IMR-90 (cell line): ENCODE measurements at regions not wholly inside any gene's neighbourhood (a gene's known extent, or its start where the extent isn't known, plus 50 kb on each side); places are given as distances from the start of the nearest gene placed in this dataset.

ENCODE experiments used
- ATAC-seq: fragments of 200-7000 bp; cut with Tn5 transposase; 2 replicates; pipeline ENCODE4 v1.9.1; 2020; ENCODE audit warnings: low read depth, mild to moderate bottlenecking, moderate library complexity
- BruUV-seq: library from RNA; stranded (reverse); fragments of 400-500 nt; replicated peaks from 2 replicates; lab custom pipeline; 2021; lab: Mats Ljungman, UMichigan
- CTCF ChIA-PET: fragments of 300-600 bp; formaldehyde crosslinking; extraction: SDS; loops from one replicate; lab custom pipeline; 2021; ENCODE audit warnings: antibody characterized with exemption; lab: Yijun Ruan, JAX
- POLR2A ChIA-PET: fragments of 300-600 bp; sonication (Branson Sonifier 250); formaldehyde crosslinking; loops from one replicate; lab custom pipeline; 2022; ENCODE audit warnings: antibody characterized with exemption; ENCODE audit not compliant: unreplicated experiment; lab: Charles Lee
- DNase-seq: peaks from one replicate; pipeline ENCODE4 v3.0.0; 2013
- H2AFZ ChIP-seq: replicated peaks from 2 replicates; pipeline ENCODE3; 2013; ENCODE audit warnings: low read length, mild to moderate bottlenecking; ENCODE audit not compliant: poor library complexity
- H2AK5ac ChIP-seq: 2 replicates; pipeline ENCODE4 v1.6.1; 2013; ENCODE audit warnings: low read depth, low read length, inconsistent platforms
- H2AK9ac ChIP-seq: replicated peaks from 2 replicates; pipeline ENCODE3; 2013; ENCODE audit warnings: mild to moderate bottlenecking, low read depth, low read length, moderate library complexity; ENCODE audit not compliant: poor library complexity
- H2BK120ac ChIP-seq: 2 replicates; pipeline ENCODE4 v1.6.1; 2013; ENCODE audit warnings: low read depth, low read length, inconsistent platforms
- H2BK15ac ChIP-seq: 3 replicates; pipeline ENCODE4 v1.6.1; 2013; ENCODE audit warnings: low read depth, low read length, inconsistent platforms
- H2BK20ac ChIP-seq: 2 replicates; pipeline ENCODE4 v1.6.1; 2013; ENCODE audit warnings: low read depth, mild to moderate bottlenecking, inconsistent platforms, low read length, moderate library complexity
- H2BK5ac ChIP-seq: 2 replicates; pipeline ENCODE4 v1.6.1; 2013; ENCODE audit warnings: mild to moderate bottlenecking, low read depth, low read length, inconsistent platforms; ENCODE audit not compliant: poor library complexity, severe bottlenecking
- H3K14ac ChIP-seq: replicated peaks from 2 replicates; pipeline ENCODE4 v1.6.1; 2013; ENCODE audit warnings: low read depth, low read length, inconsistent platforms
- H3K18ac ChIP-seq: 2 replicates; pipeline ENCODE4 v1.6.1; 2013; ENCODE audit warnings: low read depth, low read length, control low read depth
- H3K23ac ChIP-seq: 2 replicates; pipeline ENCODE4 v1.6.1; 2013; ENCODE audit warnings: low read depth, low read length, inconsistent platforms
- H3K27ac ChIP-seq: 2 replicates; pipeline ENCODE4 v1.5.1; 2013; ENCODE audit warnings: mild to moderate bottlenecking, control low read depth, low read length; ENCODE audit not compliant: insufficient read depth
- H3K27me3 ChIP-seq: 2 replicates; pipeline ENCODE4 v1.6.1; 2013; ENCODE audit warnings: low read length; ENCODE audit not compliant: control insufficient read depth, insufficient read depth
- H3K36me3 ChIP-seq: 2 replicates; pipeline ENCODE4 v1.6.1; 2013; ENCODE audit warnings: low read length, mixed read lengths; ENCODE audit not compliant: control insufficient read depth, insufficient read depth
- H3K4ac ChIP-seq: 2 replicates; pipeline ENCODE4 v1.6.1; 2013; ENCODE audit warnings: low read depth, low read length, inconsistent platforms
- H3K4me1 ChIP-seq: 2 replicates; pipeline ENCODE4 v1.6.1; 2013; ENCODE audit warnings: low read length, mixed read lengths; ENCODE audit not compliant: control insufficient read depth, insufficient read depth
- H3K4me2 ChIP-seq: 2 replicates; pipeline ENCODE4 v1.6.1; 2013; ENCODE audit warnings: low read depth, mild to moderate bottlenecking, control low read depth, low read length, moderate library complexity
- H3K4me3 ChIP-seq: 2 replicates; pipeline ENCODE4 v1.5.1; 2013; ENCODE audit warnings: low read depth, mild to moderate bottlenecking, control low read depth, low read length, moderate library complexity; ENCODE audit not compliant: insufficient read depth
- H3K56ac ChIP-seq: 2 replicates; pipeline ENCODE4 v1.6.1; 2013; ENCODE audit warnings: low read length, inconsistent platforms; ENCODE audit not compliant: insufficient read depth; ENCODE audit errors: extremely low read depth
- H3K79me1 ChIP-seq, 2 experiments: 2 replicates each; pipeline ENCODE4 v1.6.1; 2013; ENCODE audit warnings: low read length in 2 of 2, inconsistent platforms in 1 of 2, low read depth in 1 of 2
- H3K9ac ChIP-seq: 2 replicates; pipeline ENCODE4 v1.6.1; 2013; ENCODE audit warnings: low read depth, low read length, control low read depth
- H3K9me1 ChIP-seq: 2 replicates; pipeline ENCODE4 v1.6.1; 2013; ENCODE audit warnings: low read length, inconsistent platforms; ENCODE audit not compliant: insufficient read depth
- H3K9me3 ChIP-seq: 2 replicates; pipeline ENCODE4 v1.6.1; 2013; ENCODE audit warnings: low read length; ENCODE audit not compliant: control insufficient read depth, insufficient read depth
- H4K20me1 ChIP-seq: 2 replicates; pipeline ENCODE4 v1.6.1; 2013; ENCODE audit warnings: low read length, inconsistent platforms; ENCODE audit not compliant: insufficient read depth
- H4K5ac ChIP-seq: 2 replicates; pipeline ENCODE4 v1.6.1; 2013; ENCODE audit warnings: mild to moderate bottlenecking, low read depth, low read length, control low read depth
- H4K8ac ChIP-seq, 2 experiments: 2 replicates each; pipeline ENCODE4 v1.6.1; 2013; ENCODE audit warnings: low read depth in 2 of 2, low read length in 2 of 2, control low read depth in 1 of 2, inconsistent platforms in 1 of 2
- H4K91ac ChIP-seq: 2 replicates; pipeline ENCODE4 v1.6.1; 2013; ENCODE audit warnings: low read depth, low read length, inconsistent platforms; ENCODE audit not compliant: insufficient read depth
- BHLHE40 ChIP-seq: fragments of 150-350 bp; IDR thresholded peaks from 2 replicates; pipeline ENCODE4 v1.6.1; 2016; ENCODE audit warnings: mild to moderate bottlenecking, low read depth, low read length
- CEBPB ChIP-seq: IDR thresholded peaks from 2 replicates; pipeline ENCODE4 v1.6.1; 2012; ENCODE audit warnings: low read depth, low read length, improper control_type of control experiment
- CHD1 ChIP-seq: IDR thresholded peaks from 2 replicates; pipeline ENCODE4 v1.6.1; 2012; ENCODE audit warnings: low read depth, low read length, improper control_type of control experiment
- CTCF ChIP-seq: conservative IDR thresholded peaks from 2 replicates; pipeline ENCODE4 v1.5.1; 2012; ENCODE audit warnings: mild to moderate bottlenecking, low read depth, low read length, improper control_type of control experiment
- ELK1 ChIP-seq: fragments of 150-350 bp; IDR thresholded peaks from 2 replicates; pipeline ENCODE4 v1.6.1; 2016; ENCODE audit warnings: low read depth, mild to moderate bottlenecking, low read length, moderate library complexity, borderline replicate concordance
- FOS ChIP-seq: fragments of 150-350 bp; IDR thresholded peaks from 2 replicates; pipeline ENCODE4 v1.6.1; 2016; ENCODE audit warnings: low read depth, low read length
- MAFK ChIP-seq: IDR thresholded peaks from 2 replicates; pipeline ENCODE4 v1.6.1; 2012; ENCODE audit warnings: low read depth, low read length, improper control_type of control experiment
- MAZ ChIP-seq: IDR thresholded peaks from 2 replicates; pipeline ENCODE4 v1.6.1; 2012; ENCODE audit warnings: low read depth, mild to moderate bottlenecking, low read length, improper control_type of control experiment, moderate library complexity, borderline replicate concordance
- MXI1 ChIP-seq: IDR thresholded peaks from 2 replicates; pipeline ENCODE4 v1.6.1; 2012; ENCODE audit warnings: low read depth, mild to moderate bottlenecking, low read length, moderate library complexity, borderline replicate concordance
- NFE2L2 ChIP-seq: fragments of 150-350 bp; IDR thresholded peaks from 2 replicates; pipeline ENCODE4 v1.6.1; 2016; ENCODE audit warnings: low read depth, mild to moderate bottlenecking, low read length
- POLR2A ChIP-seq: IDR thresholded peaks from 2 replicates; pipeline ENCODE4 v1.6.1; 2012; ENCODE audit warnings: mild to moderate bottlenecking, low read depth, low read length
- RAD21 ChIP-seq: IDR thresholded peaks from 2 replicates; pipeline ENCODE4 v1.6.1; 2012; ENCODE audit warnings: low read length, improper control_type of control experiment
- RCOR1 ChIP-seq: IDR thresholded peaks from 2 replicates; pipeline ENCODE4 v1.6.1; 2012; ENCODE audit warnings: mild to moderate bottlenecking, low read length, improper control_type of control experiment; ENCODE audit not compliant: insufficient replicate concordance
- RFX5 ChIP-seq: IDR thresholded peaks from 2 replicates; pipeline ENCODE4 v1.8.0; 2012; ENCODE audit warnings: low read depth, mild to moderate bottlenecking, low read length, moderate library complexity
- SMC3 ChIP-seq: fragments of 150-350 bp; IDR thresholded peaks from 2 replicates; pipeline ENCODE4 v1.6.1; 2016; ENCODE audit warnings: low read depth, mild to moderate bottlenecking, antibody characterized with exemption, low read length, moderate library complexity
- USF2 ChIP-seq: fragments of 150-350 bp; IDR thresholded peaks from 2 replicates; pipeline ENCODE4 v1.6.1; 2017; ENCODE audit warnings: mild to moderate bottlenecking, antibody characterized with exemption, low read length, low read depth
- WGBS, 2 experiments: methylation state at CpG; one replicate each; pipeline versions ENCODE4 v1.1.5 to v1.1.7; 2013; ENCODE audit warnings: missing lambda C conversion rate in 2 of 2; ENCODE audit not compliant: insufficient read length in 1 of 2; ENCODE audit errors: extremely low coverage in 2 of 2; 5-methylcytosine and 5-hydroxymethylcytosine counted together
- dilution Hi-C: fragments of 300-500 bp; cut with HindIII; formaldehyde crosslinking; loops from one replicate; pipeline ENCODE4 v1.14.3; 2018; ENCODE audit warnings: low sequenced_read_pairs; ENCODE audit not compliant: unreplicated experiment
- in situ Hi-C: fragments of 300-500 bp; cut with MboI; formaldehyde crosslinking; loops from 3 replicates; pipeline ENCODE4 v1.14.3; 2019; ENCODE audit warnings: low sequenced_read_pairs, inconsistent platforms, mixed read lengths
- intact Hi-C: fragments of 100-400 bp; cut with micrococcal nuclease; formaldehyde crosslinking; loops from 2 replicates; pipeline ENCODE4 v1.10.0; 2022

- in situ Hi-C loops = no loop called here
- intact Hi-C loops = no loop called here
- H3K27me3 ChIP-seq = peaks cover 5% of the 10 kb centered on the region
Measured at GRCh38 chr16:49930841-49931240, 74.9 kb upstream of the ZNF423 start.

More at GRCh38 chr16:49930841-49931240, 74.9 kb upstream of the ZNF423 start:
- no peak overlapping the region for H3K9ac ChIP-seq
- no peak overlapping the region for H2BK15ac ChIP-seq
- H3K9me1 ChIP-seq = no peaks in the 10 kb centered on the region; the same call in 1 of the 2 replicates
- no peak overlapping the region for H2AFZ ChIP-seq
- H3K18ac ChIP-seq = no peak overlapping the region
- no peak overlapping the region for H2AK9ac ChIP-seq
- no TSS peak for BruUV-seq
- H4K20me1 ChIP-seq = no peaks in the 10 kb centered on the region
- no peak for DNase-seq
- dilution Hi-C loops = no loop called here
- no peak overlapping the region for H3K4ac ChIP-seq
- H3K14ac ChIP-seq = no peak overlapping the region
- H3K27ac ChIP-seq = no peak overlapping the region
- no peak overlapping the region for H2AK5ac ChIP-seq
- H3K23ac ChIP-seq = no peak overlapping the region
- 43% methylated on average over 2 of the region's 7 CpGs; no CpG with 5 or more reads in 1 of the 2 experiments for WGBS, 2 experiments
- no peak overlapping the region for H3K4me2 ChIP-seq
- TF ChIP-seq RAD21 = no peak
- TF ChIP-seq USF2 = no peak
- no peak for TF ChIP-seq CEBPB
- TF ChIP-seq CHD1 = no peak
- no peak for TF ChIP-seq FOS
- no peak for TF ChIP-seq RFX5
- no peak for TF ChIP-seq MAZ
- TF ChIP-seq SMC3 = no peak
- TF ChIP-seq BHLHE40 = no peak
- no peak for TF ChIP-seq CTCF
- TF ChIP-seq NFE2L2 = no peak
- TF ChIP-seq MAFK = no peak
- TF ChIP-seq POLR2A = no peak
- TF ChIP-seq RCOR1 = no peak
- no peak for TF ChIP-seq MXI1
- TF ChIP-seq ELK1 = no peak
- no peak overlapping the region for H3K56ac ChIP-seq
- H2BK20ac ChIP-seq = no peak overlapping the region
- H4K5ac ChIP-seq = no peak overlapping the region
- H4K91ac ChIP-seq = no peak overlapping the region
- H3K36me3 ChIP-seq = no peaks in the 10 kb centered on the region
- no peaks in the 10 kb centered on the region for H3K9me3 ChIP-seq
- H2BK5ac ChIP-seq = no peak overlapping the region
- ChIA-PET POLR2A (no interaction called here), CTCF (interaction anchor here (1.5 kb wide), 1 partner anchor 27 kb away, joined by 4 read pairs; no protein-coding TSS in a partner anchor)
- no peak overlapping the region for H4K8ac ChIP-seq
- no peak overlapping the region for H3K4me3 ChIP-seq
- H3K79me1 ChIP-seq = no peaks in the 10 kb centered on the region
- H3K4me1 ChIP-seq = no peaks in the 10 kb centered on the region
- no peak for ATAC-seq
- H2BK120ac ChIP-seq = no peak overlapping the region
